GM04503 (cell line): ENCODE measurements at regions not wholly inside any gene's neighbourhood (a gene's known extent, or its start where the extent isn't known, plus 50 kb on each side); places are given as distances from the start of the nearest gene placed in this dataset.

Experiments
- DNase-seq: peaks from one replicate; pipeline ENCODE4 v3.0.0-alpha.2; 2012; ENCODE audit warnings: low read depth

DNA sequence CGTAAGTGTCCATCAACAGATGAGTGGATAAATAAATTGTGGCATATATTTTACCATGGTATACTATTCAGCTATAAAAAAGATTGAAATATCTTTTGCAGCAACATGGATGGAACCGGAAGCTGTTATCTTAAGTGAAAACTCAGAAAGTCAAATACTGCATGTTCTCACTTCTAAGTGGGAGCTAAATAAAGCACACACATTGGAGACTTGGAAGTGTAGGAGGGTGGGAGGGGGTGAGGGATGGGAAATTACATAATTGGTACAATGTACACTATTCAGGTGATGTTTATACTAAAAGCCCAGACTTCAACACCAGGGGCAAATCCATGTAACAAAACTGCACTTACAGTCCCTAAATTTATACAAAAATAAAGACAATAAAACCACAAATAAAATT, 72.6 kb upstream of the SPRY1 start:
- no peak for DNase-seq

DNA sequence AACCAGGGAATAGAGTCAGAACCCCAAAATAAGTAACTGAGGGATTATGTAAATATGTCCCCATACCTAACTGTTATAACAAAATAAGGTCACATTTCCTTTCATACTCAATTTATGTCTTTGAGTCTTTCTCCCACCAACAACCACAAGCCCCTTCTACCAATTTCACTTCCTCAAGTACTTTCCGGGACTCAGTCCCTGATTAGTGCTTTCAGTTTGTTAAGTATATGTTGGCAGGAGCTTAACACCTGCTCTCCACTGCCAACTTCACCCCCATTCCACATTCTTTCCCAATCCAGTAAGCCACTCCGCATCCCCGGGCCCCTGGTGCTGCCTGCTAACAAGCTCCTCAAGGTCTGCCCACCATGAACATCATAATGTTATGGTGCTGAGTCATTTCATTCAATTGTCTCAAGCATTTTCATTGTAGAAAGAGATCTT, 71.3 kb upstream of the SPRY1 start:
- DNase-seq, result no peak

DNA sequence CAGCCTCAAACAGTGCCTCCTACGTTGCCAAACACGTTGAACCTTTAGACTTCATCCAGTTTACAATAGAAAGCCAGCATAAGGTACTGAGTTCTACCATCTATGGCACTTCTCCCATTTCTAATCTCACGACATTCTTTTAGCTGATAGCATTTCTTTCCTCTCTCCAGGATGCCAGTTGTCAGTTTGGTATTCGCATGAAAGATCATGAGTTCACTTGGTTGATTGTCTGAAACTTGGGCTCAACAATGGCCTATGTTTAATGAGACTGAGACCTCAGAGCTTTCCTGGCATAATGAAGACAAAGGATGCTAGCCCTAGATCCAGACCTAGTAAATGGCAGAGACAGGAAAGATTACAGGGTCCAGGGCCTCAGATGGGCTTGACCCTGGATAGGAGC, 69.2 kb upstream of the SPRY1 start:
- DNase-seq, result no peak

DNA sequence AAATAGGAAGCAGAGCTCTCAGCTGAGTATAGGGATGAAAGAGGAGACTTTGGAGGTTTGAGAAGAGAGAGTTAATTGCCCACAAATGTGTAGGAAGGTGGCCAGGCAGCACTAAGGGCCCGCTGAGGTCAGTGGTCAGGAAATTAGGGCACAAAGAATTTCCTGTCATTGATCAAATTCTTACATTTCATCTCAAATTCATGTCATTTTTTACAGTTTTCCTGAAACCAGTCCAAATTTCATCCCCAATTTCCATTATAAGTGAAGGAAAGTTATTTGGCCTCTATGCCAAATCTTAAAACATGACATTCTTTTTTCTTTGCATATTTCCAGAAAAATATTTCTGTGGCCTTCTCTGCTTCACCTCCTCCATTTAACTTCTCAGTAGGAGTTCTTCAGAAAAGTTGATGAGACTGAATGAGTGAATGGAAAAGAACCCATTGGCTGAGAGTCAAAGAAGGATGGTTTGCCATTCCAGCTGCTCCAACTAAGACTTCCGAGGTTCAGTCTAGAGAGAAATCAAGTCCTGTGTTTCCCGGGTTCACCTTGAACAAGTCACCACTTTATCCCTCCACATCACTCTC, 68.7 kb upstream of the SPRY1 start:
- DNase-seq, result no peak

DNA sequence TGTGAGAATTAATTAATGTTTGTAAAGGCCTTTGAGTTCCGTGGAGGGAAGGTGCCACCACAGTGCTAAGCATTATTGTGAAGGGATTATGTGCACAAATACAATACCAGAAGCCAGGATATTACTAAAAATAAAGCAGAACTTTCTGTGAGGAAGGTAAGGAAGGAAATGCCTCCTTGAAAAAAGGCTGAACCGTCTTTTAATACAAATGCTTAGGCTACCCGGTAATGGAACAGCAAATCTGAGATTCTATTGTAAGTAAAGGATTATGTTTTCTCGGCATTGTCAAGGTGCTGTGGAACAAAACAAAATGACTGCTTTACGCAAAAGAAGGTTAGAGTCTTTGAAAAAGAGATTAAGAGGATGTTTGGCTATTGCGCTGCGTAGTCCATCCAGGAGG, 57.9 kb upstream of the SPRY1 start:
- DNase-seq, result no peak

DNA sequence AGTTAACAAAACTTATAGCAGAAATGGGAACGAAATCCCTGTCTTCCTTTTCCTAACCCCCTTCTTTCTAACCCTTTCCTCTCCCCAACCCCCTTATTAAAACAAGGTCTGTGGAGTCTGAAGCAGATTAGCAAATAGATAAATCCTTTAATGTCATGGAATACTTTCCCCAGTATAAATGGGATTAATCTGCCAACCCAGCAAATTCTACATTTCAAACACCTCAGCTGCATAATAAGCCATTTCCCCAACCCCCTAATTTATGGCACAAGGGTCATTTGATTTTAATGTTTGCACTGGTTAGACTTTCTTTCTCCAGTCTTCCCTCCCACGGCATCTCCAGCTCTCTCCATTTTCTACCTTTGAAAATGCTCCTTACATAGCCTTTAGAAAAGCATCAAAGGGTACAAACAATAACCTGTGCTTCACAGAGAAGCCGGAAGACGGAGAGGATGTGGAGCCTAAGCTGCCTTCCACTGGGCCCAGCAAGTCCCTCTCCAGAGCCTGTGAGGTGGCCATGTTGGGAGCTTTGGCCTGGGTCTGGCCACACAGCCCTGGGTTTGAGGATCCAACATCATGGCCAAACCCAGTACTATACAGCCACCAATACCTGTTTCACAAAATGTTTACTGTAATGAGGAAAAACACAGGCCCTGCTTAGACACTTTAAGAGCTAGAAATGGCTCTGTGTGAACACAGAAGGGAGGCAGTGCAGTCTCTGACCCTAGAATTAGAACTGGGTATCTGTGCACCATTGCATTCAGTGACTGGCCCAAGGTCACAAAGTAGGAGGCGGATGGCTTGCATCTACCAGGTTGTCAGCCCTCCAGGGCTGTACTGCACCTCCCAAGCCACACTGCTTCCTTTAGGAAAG, 56.9 kb upstream of the SPRY1 start:
- no peak for DNase-seq

DNA sequence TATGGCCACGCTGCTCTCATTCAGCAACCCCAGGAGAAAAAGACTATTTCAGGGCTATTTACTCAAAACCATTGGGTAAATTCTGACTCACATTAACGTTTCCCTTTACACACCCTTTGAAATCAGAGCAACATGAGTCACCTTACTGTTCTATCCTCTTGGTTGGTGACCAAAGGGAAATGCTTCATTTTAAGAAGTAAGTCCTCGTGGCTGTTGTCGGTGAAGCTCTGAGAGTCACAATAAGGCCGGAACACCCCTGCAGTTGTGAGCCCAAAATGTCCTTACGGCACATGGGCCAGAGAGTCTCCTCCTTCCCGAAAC, 56.3 kb upstream of the SPRY1 start:
- DNase-seq, result peak; percentile 60

DNA sequence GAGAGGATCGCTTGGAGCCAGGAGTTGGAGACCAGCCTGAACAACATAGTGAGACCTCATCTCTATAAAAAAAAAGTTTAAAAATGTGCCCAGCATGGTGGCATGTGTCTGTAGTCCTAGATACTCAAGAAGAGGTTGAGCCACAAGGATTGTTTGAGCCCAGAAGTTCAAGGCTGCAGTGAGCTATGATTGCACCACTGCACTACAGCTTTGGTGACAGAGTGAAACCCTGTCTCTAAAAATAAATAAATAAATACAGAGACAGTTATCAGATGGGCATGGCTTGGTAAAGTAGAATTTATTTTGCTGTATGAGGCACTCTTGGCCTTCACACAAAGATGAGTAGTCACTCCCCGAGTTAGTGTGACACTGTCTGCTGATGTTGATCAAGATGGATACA, 54.1 kb upstream of the SPRY1 start:
- no peak for DNase-seq

DNA sequence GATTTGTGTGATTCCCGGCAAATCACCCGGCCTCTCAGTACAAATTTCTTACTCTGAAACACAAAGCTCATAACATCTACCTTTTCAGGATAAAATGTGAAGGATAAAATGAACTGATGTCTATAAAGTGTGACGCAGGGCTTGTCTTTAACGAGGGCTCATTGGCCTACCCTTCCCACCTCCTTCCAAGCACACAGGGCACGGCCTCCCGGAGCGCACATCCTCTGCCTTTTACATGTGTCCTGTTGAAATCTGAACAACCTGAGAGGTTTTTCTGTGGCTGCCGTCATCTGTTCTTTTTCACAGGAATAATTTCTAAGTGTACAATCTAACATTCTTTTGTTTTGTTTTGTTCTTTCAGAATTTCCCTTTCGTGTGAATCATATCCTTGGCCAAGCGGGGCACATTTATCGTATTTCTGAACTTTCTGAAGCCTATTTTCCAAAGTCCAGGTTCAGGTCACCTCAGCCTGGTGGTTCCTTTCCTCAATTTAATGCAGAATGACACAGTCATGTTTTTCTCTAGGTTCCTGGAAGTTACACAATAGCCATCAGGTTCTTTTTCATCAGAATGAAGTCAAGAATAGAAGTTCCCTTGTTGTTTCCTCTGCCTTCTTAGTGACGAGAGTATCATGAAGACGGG, 53.1 kb upstream of the SPRY1 start:
- no peak for DNase-seq

DNA sequence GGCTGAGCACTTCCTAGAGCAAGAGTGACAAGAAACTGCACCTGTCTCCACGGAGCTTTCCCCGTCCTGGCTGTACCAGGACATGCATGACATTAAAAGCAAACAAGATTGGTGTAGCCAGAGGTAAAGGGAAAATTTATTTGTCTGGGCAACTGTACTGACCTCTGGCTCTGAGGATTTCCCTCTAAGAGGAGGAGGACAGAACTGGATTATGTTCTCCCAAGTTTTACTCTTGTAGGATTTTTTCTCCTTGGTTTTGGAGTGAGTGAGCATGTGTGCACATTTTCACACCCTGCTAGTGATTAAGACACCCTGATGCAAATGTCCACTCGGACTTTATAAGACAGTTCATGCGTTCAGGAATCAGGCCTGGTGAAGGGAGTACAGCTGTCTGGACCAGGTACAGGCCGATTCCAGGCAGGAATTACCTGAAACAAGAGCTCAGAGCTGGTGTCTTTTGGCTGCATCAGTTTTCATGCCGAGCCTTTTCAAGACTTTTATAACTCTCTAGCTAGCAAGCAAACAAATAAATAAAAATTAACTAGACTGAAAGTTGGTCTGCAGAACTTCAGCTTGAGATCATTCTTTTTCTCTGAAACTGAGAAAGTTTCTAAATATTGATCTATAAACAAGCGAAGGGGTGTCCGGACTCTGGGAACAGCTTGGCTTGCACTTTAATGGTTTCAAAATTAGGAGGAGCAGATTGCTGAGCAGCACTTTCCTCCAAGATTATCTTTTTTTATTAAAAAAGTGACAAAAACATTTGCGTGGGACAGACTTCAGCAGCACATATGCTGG, 51.3 kb upstream of the SPRY1 start:
- DNase-seq, result no peak

DNA sequence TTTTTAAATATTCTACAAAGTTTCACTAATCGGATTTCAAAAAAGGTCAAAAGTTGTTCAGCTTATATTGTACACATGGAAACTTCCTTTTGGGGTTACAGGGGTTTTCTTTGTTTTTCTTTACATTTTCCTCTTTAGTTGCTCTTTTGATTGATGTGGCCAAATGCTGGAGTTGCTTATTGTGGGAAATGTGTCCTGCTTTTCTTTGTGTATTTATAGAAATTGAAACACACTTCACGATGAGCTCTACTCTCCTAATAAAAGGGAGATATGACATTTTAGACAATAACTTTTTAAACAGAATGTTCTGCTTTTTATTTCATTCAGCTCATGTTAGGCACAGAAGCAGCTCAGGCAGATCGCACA, 50.7 kb upstream of the SPRY1 start:
- DNase-seq, result no peak

DNA sequence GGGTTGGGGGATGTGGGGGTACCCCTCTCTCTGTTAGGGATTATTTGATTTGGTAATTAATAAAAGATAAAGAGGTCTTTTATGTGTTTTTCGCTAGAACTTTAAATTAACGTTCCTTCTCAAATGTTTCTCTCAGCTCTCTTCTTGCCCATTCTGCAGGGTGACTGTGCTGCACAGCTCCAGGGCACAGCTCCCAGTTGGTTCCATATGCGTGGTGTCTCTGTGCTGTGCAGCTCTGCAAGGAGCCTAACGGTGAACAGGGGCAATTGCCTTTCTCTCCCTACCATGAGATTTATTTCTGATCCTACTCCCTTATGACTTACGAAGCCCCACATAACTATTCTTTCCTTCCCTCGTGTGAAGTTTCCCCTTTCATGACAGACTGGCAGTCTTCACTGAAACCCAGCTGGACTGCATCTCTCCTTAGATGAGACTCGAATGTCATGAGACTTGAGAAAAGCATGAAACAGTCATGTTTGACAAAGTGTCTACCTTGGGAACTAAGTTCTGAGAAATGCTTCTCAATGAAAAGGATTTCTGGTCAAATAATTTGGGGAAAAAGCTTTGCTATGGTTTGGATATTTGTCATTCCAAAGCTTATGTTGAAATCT, 50.2 kb upstream of the SPRY1 start:
- DNase-seq, result no peak
